Ovary (tissue), 7 donors: ENCODE measurements at regions not wholly inside any gene's neighbourhood (a gene's known extent, or its start where the extent isn't known, plus 50 kb on each side); places are given as distances from the start of the nearest gene placed in this dataset.

Experiments used
- DNase-seq, 5 donors: peaks; one replicate each; pipeline ENCODE4 v3.0.0-alpha.2; 2019 to 2020
- H3K27ac ChIP-seq, 2 donors: fragments of 200-600 bp; one replicate each; pipeline versions ENCODE4 v1.5.1 to v1.8.0; 2019 to 2022
- H3K27me3 ChIP-seq: fragments of 200-600 bp; one replicate; pipeline ENCODE4 v1.8.0; 2022
- H3K36me3 ChIP-seq: fragments of 200-600 bp; sonication (generic); one replicate; pipeline ENCODE4 v1.5.1; 2019
- H3K4me1 ChIP-seq: one replicate; pipeline ENCODE4 v1.8.1; 2013; ENCODE audit warnings: mild to moderate bottlenecking, moderate library complexity; ENCODE audit not compliant: insufficient read depth
- H3K4me3 ChIP-seq: fragments of 200-600 bp; sonication (generic); one replicate; pipeline ENCODE4 v1.5.1; 2017
- H3K9me3 ChIP-seq, 2 donors: fragments of 200-600 bp in 1 of 2; sonication (generic) in 1 of 2; one replicate each; pipeline versions ENCODE4 v1.5.1 to v1.8.1; 2013 to 2019; ENCODE audit warnings: mild to moderate bottlenecking in 1 of 2, moderate library complexity in 1 of 2
- EP300 ChIP-seq: sonication (generic); formaldehyde crosslinking; IDR thresholded peaks from one replicate; pipeline ENCODE4 v1.6.1; 2017; ENCODE audit warnings: antibody characterized with exemption
- POLR2A ChIP-seq: fragments of 450-650 bp; IDR thresholded peaks from one replicate; pipeline ENCODE4 v1.6.1; 2017; ENCODE audit warnings: antibody characterized with exemption, mild to moderate bottlenecking, moderate library complexity
- WGBS, 3 donors: extraction: QIAGEN DNeasy Blood & Tissue Kit in 1 of 3; methylation state at CpG; one replicate each; pipeline versions ENCODE4 v1.1.5 to v1.1.7; 2013 to 2017; 5-methylcytosine and 5-hydroxymethylcytosine counted together
- intact Hi-C, 4 donors: fragments of 100-400 bp; cut with DNase I; formaldehyde crosslinking; loops; one replicate each; pipeline versions ENCODE4 v1.11.0 to v1.15.1; 2022 to 2023
- TF ChIP-seq, protein P1 (sequence below), 3 donors: fragments of 450-650 bp in 2 of 3; fragments of 200-600 bp in 1 of 3; IDR thresholded peaks; one replicate each; pipeline versions ENCODE4 v1.5.1 to v1.8.0; 2016 to 2022; ENCODE audit warnings: antibody characterized with exemption in 3 of 3, mild to moderate bottlenecking in 1 of 3
- donor health status: DM: no; HTN: no; CAD: no; lungs with moderate emphysema.
- donor health status: DM: no; HTN: no; CAD: no.
- donor health status: Bipolar disorder and iron deficiency.
- donor health status: DM: no; HTN: no; CAD: no.
- donor health status: DM: yes; HTN: yes; CAD: no.

GRCh38 chr10:35950701-35951100 lies 308.6 kb upstream of the FZD8 start:
- Histone ChIP-seq H3K36me3 (no peaks in the 10 kb centered on the region), H3K27ac (no peak overlapping the region), H3K4me3 (no peak overlapping the region), H3K9me3 (no peaks in the 10 kb centered on the region), H3K4me1 (no peaks in the 10 kb centered on the region), H3K27me3 (no peaks in the 10 kb centered on the region)
- DNase-seq, result no peak
- 89 to 92% (median 92%) methylated on average over 5 of the region's 5 CpGs for WGBS, 3 donors
- intact Hi-C loops, result no loop called here
- TF ChIP-seq, protein P1, sequence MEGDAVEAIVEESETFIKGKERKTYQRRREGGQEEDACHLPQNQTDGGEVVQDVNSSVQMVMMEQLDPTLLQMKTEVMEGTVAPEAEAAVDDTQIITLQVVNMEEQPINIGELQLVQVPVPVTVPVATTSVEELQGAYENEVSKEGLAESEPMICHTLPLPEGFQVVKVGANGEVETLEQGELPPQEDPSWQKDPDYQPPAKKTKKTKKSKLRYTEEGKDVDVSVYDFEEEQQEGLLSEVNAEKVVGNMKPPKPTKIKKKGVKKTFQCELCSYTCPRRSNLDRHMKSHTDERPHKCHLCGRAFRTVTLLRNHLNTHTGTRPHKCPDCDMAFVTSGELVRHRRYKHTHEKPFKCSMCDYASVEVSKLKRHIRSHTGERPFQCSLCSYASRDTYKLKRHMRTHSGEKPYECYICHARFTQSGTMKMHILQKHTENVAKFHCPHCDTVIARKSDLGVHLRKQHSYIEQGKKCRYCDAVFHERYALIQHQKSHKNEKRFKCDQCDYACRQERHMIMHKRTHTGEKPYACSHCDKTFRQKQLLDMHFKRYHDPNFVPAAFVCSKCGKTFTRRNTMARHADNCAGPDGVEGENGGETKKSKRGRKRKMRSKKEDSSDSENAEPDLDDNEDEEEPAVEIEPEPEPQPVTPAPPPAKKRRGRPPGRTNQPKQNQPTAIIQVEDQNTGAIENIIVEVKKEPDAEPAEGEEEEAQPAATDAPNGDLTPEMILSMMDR (IDR thresholded peaks at IDR 0.05), result no peak
- no peak for TF ChIP-seq POLR2A
- no peak for TF ChIP-seq EP300

GRCh38 chr10:35950226-35950625 lies 308.1 kb upstream of the FZD8 start:
- Histone ChIP-seq H3K4me3 (no peak overlapping the region), H3K9me3 (no peaks in the 10 kb centered on the region), H3K4me1 (no peaks in the 10 kb centered on the region), H3K36me3 (no peaks in the 10 kb centered on the region), H3K27ac (no peak overlapping the region), H3K27me3 (no peaks in the 10 kb centered on the region)
- intact Hi-C loops, result no loop called here
- 74 to 86% (median 83%) methylated on average over 8 of the region's 8 CpGs for WGBS, 3 donors
- TF ChIP-seq, protein P1 (IDR thresholded peaks at IDR 0.05), result no peak
- TF ChIP-seq EP300, result no peak
- TF ChIP-seq POLR2A, result no peak
- no peak for DNase-seq

GRCh38 chr10:35949811-35950211 lies 307.7 kb upstream of the FZD8 start:
- TF ChIP-seq, protein P1 (IDR thresholded peaks at IDR 0.05), result no peak
- TF ChIP-seq EP300, result no peak
- TF ChIP-seq POLR2A, result no peak
- H3K4me3 ChIP-seq, result no peak overlapping the region

DNA sequence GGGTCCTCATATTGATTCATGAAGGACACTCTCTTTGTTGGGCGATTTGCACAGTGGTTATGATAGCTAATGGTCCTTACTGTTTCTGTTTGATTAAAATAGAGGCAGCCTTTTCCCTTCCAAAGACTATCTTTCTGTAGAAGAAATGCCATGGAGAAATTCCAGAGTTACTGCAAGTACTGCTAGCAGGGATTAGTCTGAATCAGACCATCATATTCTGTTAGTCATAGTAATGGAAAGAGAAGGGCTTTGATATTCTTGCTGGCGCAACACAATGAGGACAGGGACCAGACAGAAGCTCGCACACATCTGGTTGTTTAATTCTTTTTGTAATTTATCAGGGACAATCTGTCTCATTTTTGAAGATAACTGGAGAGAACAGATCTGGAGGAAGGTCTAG lies 304.5 kb upstream of the FZD8 start:
- no peak for TF ChIP-seq EP300
- no peak for TF ChIP-seq POLR2A
- TF ChIP-seq, protein P1 (IDR thresholded peaks at IDR 0.05), result no peak
- DNase-seq, result no peak
- intact Hi-C loops, result no loop called here
- Histone ChIP-seq H3K36me3 (no peaks in the 10 kb centered on the region), H3K4me3 (no peak overlapping the region), H3K4me1 (no peaks in the 10 kb centered on the region), H3K27me3 (no peaks in the 10 kb centered on the region), H3K9me3 (no peaks in the 10 kb centered on the region), H3K27ac (no peak overlapping the region)
- WGBS, 3 donors, result 82 to 84% (median 84%) methylated on average over 3 of the region's 3 CpGs

More at GRCh38 chr10:35949811-35950211, 307.7 kb upstream of the FZD8 start:
- intact Hi-C loops, result no loop called here
- no peaks in the 10 kb centered on the region for H3K36me3 ChIP-seq
- no peak overlapping the region for H3K27ac ChIP-seq
- no peak for DNase-seq
- no peaks in the 10 kb centered on the region for H3K9me3 ChIP-seq
- no peaks in the 10 kb centered on the region for H3K27me3 ChIP-seq
- no peaks in the 10 kb centered on the region for H3K4me1 ChIP-seq
- WGBS, 3 donors, result 88 to 90% (median 89%) methylated on average over 5 of the region's 5 CpGs
